OCI-LY7 (cell line): ENCODE measurements at regions not wholly inside any gene's neighbourhood (a gene's known extent, or its start where the extent isn't known, plus 50 kb on each side); places are given as distances from the start of the nearest gene placed in this dataset.

Experiments
- CTCF ChIP-seq: fragments of 200-600 bp; sonication (generic); conservative IDR thresholded peaks from 2 replicates; pipeline ENCODE4 v1.5.1; 2014; ENCODE audit warnings: mild to moderate bottlenecking, antibody characterized with exemption, low read length, moderate library complexity, mixed read lengths
- EZH2phosphoT487 ChIP-seq: fragments of 200-600 bp; sonication (generic); IDR thresholded peaks from 2 replicates; pipeline ENCODE4 v1.6.1; 2018; ENCODE audit warnings: low read depth, borderline replicate concordance, mild to moderate bottlenecking, mixed run types, antibody characterized with exemption, low read length, moderate library complexity, mixed read lengths

GRCh38 chr20:48425321-48425720 lies 402.5 kb downstream of the PREX1 start:
- no peak for TF ChIP-seq CTCF
- TF ChIP-seq EZH2phosphoT487: no peak
